GM12891 (cell line): ENCODE measurements at regions not wholly inside any gene's neighbourhood (a gene's known extent, or its start where the extent isn't known, plus 50 kb on each side); places are given as distances from the start of the nearest gene placed in this dataset.

Experiments
- POLR2A ChIP-seq: IDR thresholded peaks from 2 replicates; pipeline ENCODE4 v1.6.1; 2011; ENCODE audit warnings: low read depth, low read length, control low read depth
- POLR2AphosphoS5 ChIP-seq: IDR thresholded peaks from 2 replicates; pipeline ENCODE4 v1.6.1; 2011; ENCODE audit warnings: low read depth, low read length, control low read depth
- POU2F2 ChIP-seq: IDR thresholded peaks from 2 replicates; pipeline ENCODE4 v1.6.1; 2011; ENCODE audit warnings: low read depth, mild to moderate bottlenecking, control low read depth, low read length, moderate library complexity
- TAF1 ChIP-seq: IDR thresholded peaks from 2 replicates; pipeline ENCODE4 v1.6.1; 2011; ENCODE audit warnings: low read depth, low read length, control low read depth

- TF ChIP-seq TAF1 (no peak), POLR2A (no peak), POLR2AphosphoS5 (no peak), POU2F2 (no peak)
Observed at GRCh38 chr13:22047785-22048104, 376.9 kb downstream of the FGF9 start.
